ENCODE measurements at regions not wholly inside any gene's neighbourhood (a gene's known extent, or its start where the extent isn't known, plus 50 kb on each side); places are given as distances from the start of the nearest gene placed in this dataset.

DNA sequence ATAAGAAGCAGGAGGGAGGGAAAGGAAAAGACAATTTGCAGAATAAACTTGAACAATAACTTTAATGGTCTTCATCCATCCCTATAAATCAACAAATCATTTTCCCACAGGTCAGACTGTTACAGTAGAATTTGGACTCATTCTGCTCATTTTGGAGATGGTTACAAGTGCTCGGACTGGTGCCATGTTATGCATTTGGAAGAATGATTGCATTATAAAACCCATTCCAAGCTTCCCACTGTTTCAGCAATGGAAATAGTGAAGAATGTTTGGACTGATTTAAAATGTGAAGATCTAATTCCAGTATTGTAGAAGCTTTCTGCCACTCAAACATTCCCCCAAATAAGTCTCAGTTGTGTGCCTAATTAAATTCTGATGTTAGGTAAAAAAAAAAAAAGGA, 99.7 kb upstream of the ZEB1 start:
- TF ChIP-seq ZFX (IDR thresholded peaks at IDR 0.05): no peak
- TF ChIP-seq, protein P1, sequence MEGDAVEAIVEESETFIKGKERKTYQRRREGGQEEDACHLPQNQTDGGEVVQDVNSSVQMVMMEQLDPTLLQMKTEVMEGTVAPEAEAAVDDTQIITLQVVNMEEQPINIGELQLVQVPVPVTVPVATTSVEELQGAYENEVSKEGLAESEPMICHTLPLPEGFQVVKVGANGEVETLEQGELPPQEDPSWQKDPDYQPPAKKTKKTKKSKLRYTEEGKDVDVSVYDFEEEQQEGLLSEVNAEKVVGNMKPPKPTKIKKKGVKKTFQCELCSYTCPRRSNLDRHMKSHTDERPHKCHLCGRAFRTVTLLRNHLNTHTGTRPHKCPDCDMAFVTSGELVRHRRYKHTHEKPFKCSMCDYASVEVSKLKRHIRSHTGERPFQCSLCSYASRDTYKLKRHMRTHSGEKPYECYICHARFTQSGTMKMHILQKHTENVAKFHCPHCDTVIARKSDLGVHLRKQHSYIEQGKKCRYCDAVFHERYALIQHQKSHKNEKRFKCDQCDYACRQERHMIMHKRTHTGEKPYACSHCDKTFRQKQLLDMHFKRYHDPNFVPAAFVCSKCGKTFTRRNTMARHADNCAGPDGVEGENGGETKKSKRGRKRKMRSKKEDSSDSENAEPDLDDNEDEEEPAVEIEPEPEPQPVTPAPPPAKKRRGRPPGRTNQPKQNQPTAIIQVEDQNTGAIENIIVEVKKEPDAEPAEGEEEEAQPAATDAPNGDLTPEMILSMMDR (conservative IDR thresholded peaks at IDR 0.05): no peak
